ENCODE measurements at regions not wholly inside any gene's neighbourhood (a gene's known extent, or its start where the extent isn't known, plus 50 kb on each side); places are given as distances from the start of the nearest gene placed in this dataset.
"Not testable (repeated sequence)": the region's sequence is repeated elsewhere in the genome, so short reads cannot be mapped to it uniquely, and the experiment has no call there.

GRCh38 chr5:50898966-50899365, 232.5 kb downstream of the PARP8 start:
- Histone ChIP-seq H3K27ac (ENCODE audit: low read depth, low read length) (no peak overlapping the region), H3K4me3 (ENCODE audit: low read length) (no peak overlapping the region), H3K4me2 (ENCODE audit: low read length) (no peak overlapping the region), H3K79me1 (ENCODE audit: low read length) (no peaks in the 10 kb centered on the region), H3K27me3 (ENCODE audit: insufficient read depth, low read length, poor library complexity) (no peaks in the 10 kb centered on the region), H3K4me1 (ENCODE audit: control insufficient read depth, low read depth, low read length) (no peaks in the 10 kb centered on the region), H4K5ac (ENCODE audit: low read length) (no peak overlapping the region), H2BK120ac (ENCODE audit: low read depth, low read length) (no peak overlapping the region), H2BK5ac (ENCODE audit: low read length) (no peak overlapping the region), H3K56ac (ENCODE audit: low read length) (no peak overlapping the region), H3K4ac (ENCODE audit: low read depth, low read length) (no peak overlapping the region), H3K9ac (ENCODE audit: low read length) (no peak overlapping the region), H3K36me3 (ENCODE audit: control insufficient read depth, insufficient read depth, low read length) (no peaks in the 10 kb centered on the region), H2BK15ac (replicated peaks; ENCODE audit: low read depth) (no peak overlapping the region), H3K18ac (ENCODE audit: low read length) (no peak overlapping the region), H3K23ac (ENCODE audit: low read length) (no peak overlapping the region), H3K79me2 (ENCODE audit: control insufficient read depth, insufficient read depth, low read length) (no peaks in the 10 kb centered on the region), H2AK5ac (ENCODE audit: low read length) (no peak overlapping the region), H4K8ac (ENCODE audit: low read depth, low read length) (no peak overlapping the region)
- no peak for DNase-seq

- Histone ChIP-seq H4K5ac (ENCODE audit: low read length) (no peak overlapping the region), H3K4me2 (ENCODE audit: low read length) (no peak overlapping the region), H3K9ac (ENCODE audit: low read length) (no peak overlapping the region), H3K4me1 (ENCODE audit: control insufficient read depth, low read depth, low read length) (no peaks in the 10 kb centered on the region), H3K27me3 (ENCODE audit: insufficient read depth, low read length, poor library complexity) (no peaks in the 10 kb centered on the region), H2BK15ac (replicated peaks; ENCODE audit: low read depth) (no peak overlapping the region), H2AK5ac (ENCODE audit: low read length) (no peak overlapping the region), H3K18ac (ENCODE audit: low read length) (no peak overlapping the region), H2BK120ac (ENCODE audit: low read depth, low read length) (no peak overlapping the region), H3K79me2 (ENCODE audit: control insufficient read depth, insufficient read depth, low read length) (no peaks in the 10 kb centered on the region), H3K4ac (ENCODE audit: low read depth, low read length) (no peak overlapping the region), H2BK5ac (ENCODE audit: low read length) (no peak overlapping the region), H3K56ac (ENCODE audit: low read length) (no peak overlapping the region), H4K8ac (ENCODE audit: low read depth, low read length) (no peak overlapping the region), H3K23ac (ENCODE audit: low read length) (no peak overlapping the region), H3K36me3 (ENCODE audit: control insufficient read depth, insufficient read depth, low read length) (no peaks in the 10 kb centered on the region), H3K27ac (ENCODE audit: low read depth, low read length) (no peak overlapping the region), H3K79me1 (ENCODE audit: low read length) (no peaks in the 10 kb centered on the region), H3K4me3 (ENCODE audit: low read length) (no peak overlapping the region)
- DNase-seq = no peak
- WGBS (ENCODE audit: extremely low coverage, insufficient coverage, low lambda C conversion rate) = no CpG with 5 or more reads among the region's 3 CpGs
These were observed 234.6 kb downstream of the PARP8 start for GRCh38 chr5:50900952-50901510.

DNA sequence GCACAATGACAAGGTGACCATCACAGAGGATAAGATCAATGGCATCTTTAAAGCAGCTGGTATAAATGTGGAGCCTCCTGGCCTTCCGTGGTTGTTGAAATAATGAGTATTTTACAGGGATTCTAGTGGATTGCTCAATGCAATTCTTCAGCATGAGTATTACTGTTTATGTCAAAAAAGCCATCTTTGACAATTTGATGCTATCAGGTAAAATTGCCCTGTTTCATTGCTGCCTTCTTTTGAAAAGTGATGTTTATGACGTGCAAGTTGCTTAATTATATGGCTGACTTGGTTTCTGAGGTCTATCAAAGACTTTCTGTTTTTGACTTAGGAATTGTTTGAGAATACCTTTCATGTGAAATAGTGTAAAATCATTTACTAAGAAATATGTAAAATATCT, 237.2 kb downstream of the PARP8 start:
- whole genome bisulfite sequencing (ENCODE audit: extremely low coverage, insufficient coverage, low lambda C conversion rate) = no CpG with 5 or more reads among the region's 2 CpGs
- Histone ChIP-seq H3K4ac (ENCODE audit: low read depth, low read length) (no peak overlapping the region), H3K27ac (ENCODE audit: low read depth, low read length) (no peak overlapping the region), H3K4me1 (ENCODE audit: control insufficient read depth, low read depth, low read length) (no peaks in the 10 kb centered on the region), H4K8ac (ENCODE audit: low read depth, low read length) (no peak overlapping the region), H4K5ac (ENCODE audit: low read length) (no peak overlapping the region), H3K18ac (ENCODE audit: low read length) (no peak overlapping the region), H3K56ac (ENCODE audit: low read length) (no peak overlapping the region), H2BK120ac (ENCODE audit: low read depth, low read length) (no peak overlapping the region), H3K4me2 (ENCODE audit: low read length) (no peak overlapping the region), H3K23ac (ENCODE audit: low read length) (no peak overlapping the region), H2AK5ac (ENCODE audit: low read length) (no peak overlapping the region), H3K27me3 (ENCODE audit: insufficient read depth, low read length, poor library complexity) (no peaks in the 10 kb centered on the region), H3K9ac (ENCODE audit: low read length) (no peak overlapping the region), H3K79me1 (ENCODE audit: low read length) (no peaks in the 10 kb centered on the region), H2BK5ac (ENCODE audit: low read length) (no peak overlapping the region), H3K36me3 (ENCODE audit: control insufficient read depth, insufficient read depth, low read length) (no peaks in the 10 kb centered on the region), H3K4me3 (ENCODE audit: low read length) (no peak overlapping the region), H3K79me2 (ENCODE audit: control insufficient read depth, insufficient read depth, low read length) (no peaks in the 10 kb centered on the region), H2BK15ac (replicated peaks; ENCODE audit: low read depth) (no peak overlapping the region)
- no peak for DNase-seq

GRCh38 chr5:50905996-50906570, 239.6 kb downstream of the PARP8 start:
- Histone ChIP-seq H2AK5ac (ENCODE audit: low read length) (no peak overlapping the region), H2BK5ac (ENCODE audit: low read length) (no peak overlapping the region), H3K56ac (ENCODE audit: low read length) (no peak overlapping the region), H4K8ac (ENCODE audit: low read depth, low read length) (no peak overlapping the region), H3K79me1 (ENCODE audit: low read length) (no peaks in the 10 kb centered on the region), H3K79me2 (ENCODE audit: control insufficient read depth, insufficient read depth, low read length) (no peaks in the 10 kb centered on the region), H3K27me3 (ENCODE audit: insufficient read depth, low read length, poor library complexity) (no peaks in the 10 kb centered on the region), H3K4me1 (ENCODE audit: control insufficient read depth, low read depth, low read length) (no peaks in the 10 kb centered on the region), H3K9ac (ENCODE audit: low read length) (no peak overlapping the region), H3K4me2 (ENCODE audit: low read length) (no peak overlapping the region), H4K5ac (ENCODE audit: low read length) (no peak overlapping the region), H3K4me3 (ENCODE audit: low read length) (no peak overlapping the region), H3K23ac (ENCODE audit: low read length) (no peak overlapping the region), H2BK15ac (replicated peaks; ENCODE audit: low read depth) (no peak overlapping the region), H3K27ac (ENCODE audit: low read depth, low read length) (no peak overlapping the region), H2BK120ac (ENCODE audit: low read depth, low read length) (no peak overlapping the region), H3K18ac (ENCODE audit: low read length) (no peak overlapping the region), H3K36me3 (ENCODE audit: control insufficient read depth, insufficient read depth, low read length) (no peaks in the 10 kb centered on the region), H3K4ac (ENCODE audit: low read depth, low read length) (no peak overlapping the region)
- DNase-seq = no peak
- no CpG with 5 or more reads among the region's 2 CpGs for WGBS (ENCODE audit: extremely low coverage, insufficient coverage, low lambda C conversion rate)

- not testable (repeated sequence) for H2BK120ac ChIP-seq (ENCODE audit: low read depth, low read length); H3K18ac ChIP-seq (ENCODE audit: low read length); H3K79me2 ChIP-seq (ENCODE audit: control insufficient read depth, insufficient read depth, low read length); H3K4me3 ChIP-seq (ENCODE audit: low read length); H3K23ac ChIP-seq (ENCODE audit: low read length); H2BK15ac ChIP-seq (replicated peaks; ENCODE audit: low read depth); DNase-seq; H3K27ac ChIP-seq (ENCODE audit: low read depth, low read length); H2BK5ac ChIP-seq (ENCODE audit: low read length); H4K5ac ChIP-seq (ENCODE audit: low read length); H3K4me1 ChIP-seq (ENCODE audit: control insufficient read depth, low read depth, low read length); H3K79me1 ChIP-seq (ENCODE audit: low read length); H3K9ac ChIP-seq (ENCODE audit: low read length); H3K27me3 ChIP-seq (ENCODE audit: insufficient read depth, low read length, poor library complexity); H3K36me3 ChIP-seq (ENCODE audit: control insufficient read depth, insufficient read depth, low read length); H3K56ac ChIP-seq (ENCODE audit: low read length); H3K4me2 ChIP-seq (ENCODE audit: low read length); H2AK5ac ChIP-seq (ENCODE audit: low read length); H4K8ac ChIP-seq (ENCODE audit: low read depth, low read length); H3K4ac ChIP-seq (ENCODE audit: low read depth, low read length)
- no CpG with 5 or more reads among the region's 13 CpGs for WGBS (ENCODE audit: extremely low coverage, insufficient coverage, low lambda C conversion rate)
These were observed 253.7 kb downstream of the PARP8 start for GRCh38 chr5:50920160-50920559.
